Kidney (tissue), 13 donors: ENCODE measurements at regions not wholly inside any gene's neighbourhood (a gene's known extent, or its start where the extent isn't known, plus 50 kb on each side); places are given as distances from the start of the nearest gene placed in this dataset.

Source experiments
- DNase-seq, 5 donors: peaks; one replicate each; pipeline ENCODE4 v3.0.0-alpha.2; 2013 to 2020
- FAIRE-seq: peaks from 2 replicates; lab custom pipeline; 2012; peaks lifted over from hg19 to GRCh38; lab: Jason Lieb, UNC
- H3K27ac ChIP-seq, 2 donors: one replicate each; pipeline ENCODE4 v1.7.0; 2013; ENCODE audit warnings: low read depth in 2 of 2, low read length in 2 of 2, inconsistent platforms in 1 of 2
- H3K27me3 ChIP-seq: one replicate; pipeline ENCODE4 v1.7.1; 2013; ENCODE audit warnings: low read length, inconsistent platforms; ENCODE audit not compliant: control insufficient read depth, insufficient read depth
- H3K36me3 ChIP-seq, 3 donors: one replicate each; pipeline versions ENCODE4 v1.7.0 to v1.7.1; 2013; ENCODE audit warnings: low read length in 3 of 3, control low read depth in 1 of 3, inconsistent platforms in 1 of 3; ENCODE audit not compliant: insufficient read depth in 3 of 3, control insufficient read depth in 2 of 3
- H3K4me1 ChIP-seq, 3 donors: one replicate each; pipeline versions ENCODE4 v1.7.0 to v1.7.1; 2013; ENCODE audit warnings: low read length in 3 of 3, inconsistent platforms in 1 of 3, low read depth in 1 of 3; ENCODE audit not compliant: control insufficient read depth in 2 of 3, insufficient read depth in 2 of 3
- H3K4me3 ChIP-seq, 3 donors: one replicate each; pipeline versions ENCODE4 v1.7.0 to v1.8.1; 2013; ENCODE audit warnings: low read length in 3 of 3, control low read depth in 1 of 3, inconsistent platforms in 1 of 3
- H3K9ac ChIP-seq, 3 donors: one replicate each; pipeline versions ENCODE4 v1.7.0 to v1.7.1; 2013; ENCODE audit warnings: low read length in 3 of 3, control low read depth in 1 of 3, inconsistent platforms in 1 of 3
- H3K9me3 ChIP-seq, 3 donors: one replicate each; pipeline versions ENCODE4 v1.7.0 to v1.7.1; 2013; ENCODE audit warnings: low read length in 3 of 3, control low read depth in 1 of 3, inconsistent platforms in 1 of 3; ENCODE audit not compliant: control insufficient read depth in 2 of 3, insufficient read depth in 1 of 3
- intact Hi-C: fragments of 100-400 bp; cut with DNase I; formaldehyde crosslinking; loops from one replicate; pipeline ENCODE4 v1.11.1; 2022
- TF ChIP-seq, protein P1 (sequence below): IDR thresholded peaks from 3 replicates; pipeline ENCODE4 v1.5.1; 2012; ENCODE audit warnings: mild to moderate bottlenecking, moderate library complexity, borderline replicate concordance; ENCODE audit not compliant: insufficient read depth; ENCODE audit errors: extremely low read depth
- donor health status: control.
- donor health status: control.
- donor health status: control.
- donor health status: control.
- donor health status: control.
- donor health status: DM: yes; HTN: yes; CAD: no.
- donor health status: Normal renal cell carcinoma (clear cell type).

GRCh38 chr9:84593352-84593751 lies 76.2 kb upstream of the NTRK2 start:
- H3K27me3 ChIP-seq = no peaks in the 10 kb centered on the region
- FAIRE-seq = no peak
- H3K27ac ChIP-seq = no peak overlapping the region
- DNase-seq = no peak
- intact Hi-C loops = no loop called here
- H3K4me3 ChIP-seq = no peak overlapping the region
- no peaks in the 10 kb centered on the region for H3K9me3 ChIP-seq
- no peaks in the 10 kb centered on the region for H3K36me3 ChIP-seq
- TF ChIP-seq, protein P1, sequence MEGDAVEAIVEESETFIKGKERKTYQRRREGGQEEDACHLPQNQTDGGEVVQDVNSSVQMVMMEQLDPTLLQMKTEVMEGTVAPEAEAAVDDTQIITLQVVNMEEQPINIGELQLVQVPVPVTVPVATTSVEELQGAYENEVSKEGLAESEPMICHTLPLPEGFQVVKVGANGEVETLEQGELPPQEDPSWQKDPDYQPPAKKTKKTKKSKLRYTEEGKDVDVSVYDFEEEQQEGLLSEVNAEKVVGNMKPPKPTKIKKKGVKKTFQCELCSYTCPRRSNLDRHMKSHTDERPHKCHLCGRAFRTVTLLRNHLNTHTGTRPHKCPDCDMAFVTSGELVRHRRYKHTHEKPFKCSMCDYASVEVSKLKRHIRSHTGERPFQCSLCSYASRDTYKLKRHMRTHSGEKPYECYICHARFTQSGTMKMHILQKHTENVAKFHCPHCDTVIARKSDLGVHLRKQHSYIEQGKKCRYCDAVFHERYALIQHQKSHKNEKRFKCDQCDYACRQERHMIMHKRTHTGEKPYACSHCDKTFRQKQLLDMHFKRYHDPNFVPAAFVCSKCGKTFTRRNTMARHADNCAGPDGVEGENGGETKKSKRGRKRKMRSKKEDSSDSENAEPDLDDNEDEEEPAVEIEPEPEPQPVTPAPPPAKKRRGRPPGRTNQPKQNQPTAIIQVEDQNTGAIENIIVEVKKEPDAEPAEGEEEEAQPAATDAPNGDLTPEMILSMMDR = no peak
- H3K4me1 ChIP-seq = no peaks in the 10 kb centered on the region
- no peak overlapping the region for H3K9ac ChIP-seq

GRCh38 chr9:84597131-84597530 lies 72.4 kb upstream of the NTRK2 start:
- no peaks in the 10 kb centered on the region for H3K9me3 ChIP-seq
- H3K4me1 ChIP-seq = no peaks in the 10 kb centered on the region
- TF ChIP-seq, protein P1 = no peak
- no peak overlapping the region for H3K4me3 ChIP-seq
- intact Hi-C loops = no loop called here
- H3K27ac ChIP-seq = no peak overlapping the region
- H3K36me3 ChIP-seq = no peaks in the 10 kb centered on the region
- no peak for FAIRE-seq
- no peak overlapping the region for H3K9ac ChIP-seq
- no peaks in the 10 kb centered on the region for H3K27me3 ChIP-seq
- no peak for DNase-seq

DNA sequence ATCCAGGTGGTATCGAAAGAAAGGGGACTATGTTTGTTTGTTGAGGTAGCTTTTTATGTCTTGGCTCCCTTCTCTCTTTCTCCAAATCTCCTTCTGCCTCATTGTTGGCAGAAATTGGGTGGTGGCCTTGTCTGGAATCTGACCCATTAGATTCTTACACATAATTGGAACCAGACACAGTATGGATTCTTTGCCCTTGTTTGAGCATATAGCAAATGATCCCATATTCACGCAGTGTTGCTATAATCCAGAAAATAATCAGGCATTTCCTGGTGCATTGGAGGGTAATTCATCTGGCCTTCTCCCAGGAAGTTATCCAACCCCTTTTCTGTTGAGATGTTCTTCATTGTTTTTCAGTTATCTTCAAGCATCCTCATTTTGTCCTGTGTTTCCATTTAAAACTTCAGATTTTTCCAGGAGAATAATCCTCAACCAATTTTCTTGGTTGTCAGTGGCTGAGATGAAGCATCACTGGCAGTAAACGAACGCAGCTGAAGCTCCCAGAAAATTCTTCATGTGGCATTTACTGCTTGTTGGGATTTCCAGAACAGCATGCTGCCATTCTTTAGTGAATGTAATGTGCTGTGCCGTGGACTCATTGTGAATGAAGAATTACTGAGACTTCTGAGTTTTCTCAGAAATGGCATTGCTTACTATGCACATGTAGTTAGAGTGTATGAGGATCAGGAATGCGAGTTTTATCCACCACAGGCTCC lies 70.5 kb upstream of the NTRK2 start:
- no peak for FAIRE-seq
- Histone ChIP-seq H3K4me3 (no peak overlapping the region), H3K4me1 (no peaks in the 10 kb centered on the region), H3K27me3 (no peaks in the 10 kb centered on the region), H3K27ac (no peak overlapping the region), H3K36me3 (no peaks in the 10 kb centered on the region), H3K9me3 (no peaks in the 10 kb centered on the region), H3K9ac (no peak overlapping the region)
- no peak for DNase-seq
- intact Hi-C loops = no loop called here
- TF ChIP-seq, protein P1 = no peak

DNA sequence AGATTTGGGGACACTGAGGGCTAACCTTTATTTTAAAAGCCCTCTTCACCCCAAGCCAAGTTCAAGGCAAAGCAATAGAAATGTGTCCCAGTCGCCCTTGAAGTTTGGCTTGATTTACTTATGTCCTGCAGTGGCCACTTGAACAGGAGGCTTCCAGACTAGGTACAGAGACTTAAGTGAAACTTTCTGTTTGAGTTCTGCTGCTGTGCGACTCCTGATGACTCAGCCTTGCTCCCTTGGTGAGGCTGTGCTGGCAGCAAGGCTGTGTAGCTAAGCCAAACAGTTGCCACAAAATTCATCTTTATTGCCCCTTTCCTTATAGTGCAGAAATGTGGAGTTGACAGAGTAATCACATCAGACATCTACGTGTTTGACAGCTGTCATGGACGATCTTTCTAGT lies 68.8 kb upstream of the NTRK2 start:
- FAIRE-seq (no peak), DNase-seq (no peak)
- H3K9me3 ChIP-seq = no peaks in the 10 kb centered on the region
- no peaks in the 10 kb centered on the region for H3K4me1 ChIP-seq
- intact Hi-C loops = no loop called here
- no peak overlapping the region for H3K27ac ChIP-seq
- no peaks in the 10 kb centered on the region for H3K27me3 ChIP-seq
- no peaks in the 10 kb centered on the region for H3K36me3 ChIP-seq
- H3K9ac ChIP-seq = no peak overlapping the region
- TF ChIP-seq, protein P1 = no peak
- H3K4me3 ChIP-seq = no peak overlapping the region
